ENCODE measurements at regions not wholly inside any gene's neighbourhood (a gene's known extent, or its start where the extent isn't known, plus 50 kb on each side); places are given as distances from the start of the nearest gene placed in this dataset.

DNA sequence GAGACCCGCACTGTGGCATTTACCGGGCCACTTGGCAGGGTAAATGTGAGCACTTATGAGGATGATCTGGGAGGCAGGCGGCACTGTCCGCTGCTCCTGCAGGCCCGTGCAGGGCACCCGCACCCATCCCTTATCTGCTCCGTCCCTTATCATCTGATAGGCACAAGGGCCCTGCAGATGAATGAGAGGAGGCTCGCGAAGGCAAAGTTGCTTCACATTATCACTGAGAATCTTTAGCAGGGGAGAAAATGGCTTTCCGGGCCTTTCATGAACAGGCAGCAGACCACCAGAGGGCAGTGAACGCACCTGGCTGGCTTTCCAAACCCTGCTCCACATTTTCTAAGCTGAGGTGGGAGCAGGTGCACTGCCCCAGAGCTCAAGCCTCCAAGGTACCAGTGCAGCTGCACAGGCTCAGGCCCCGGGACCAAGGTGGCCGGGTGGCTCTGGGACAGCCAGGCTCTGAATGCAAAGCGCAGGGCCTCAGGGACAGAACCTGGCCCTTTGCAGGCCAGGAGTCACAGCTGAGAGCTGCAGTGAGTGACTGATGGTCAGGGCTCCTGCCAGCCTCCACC lies 165.6 kb downstream of the SHANK2 start:
- 47% methylated on average over 14 of the region's 14 CpGs for WGBS
- Histone ChIP-seq H3K4me1 (ENCODE audit: control insufficient read depth in 4 of 4, insufficient read depth in 4 of 4, low read length in 3 of 4) (no peaks in the 10 kb centered on the region), H3K27ac (ENCODE audit: low read depth in 1 of 2, low read length in 2 of 2) (no peak overlapping the region), H3K9me3 (ENCODE audit: control insufficient read depth in 4 of 4, low read length in 3 of 4) (no peaks in the 10 kb centered on the region), H3K4me3 (ENCODE audit: low read depth in 1 of 3, low read length in 3 of 3) (no peak overlapping the region), H3K36me3 (ENCODE audit: control insufficient read depth in 4 of 4, insufficient read depth in 3 of 4, low read depth in 1 of 4, low read length in 3 of 4) (peaks cover 0 to 13% (median 10%) of the 10 kb centered on the region in 4 donors), H3K9ac (ENCODE audit: low read depth in 1 of 2, low read length in 2 of 2) (no peak overlapping the region), H3K27me3 (ENCODE audit: control insufficient read depth in 4 of 4, insufficient read depth in 4 of 4, low read length in 3 of 4) (no peaks in the 10 kb centered on the region)
- DNase-seq (ENCODE audit: low spot score), result peak; percentile 44
- TF ChIP-seq FOXA2 (IDR thresholded peaks at IDR 0.05) (no peak), RXRA (IDR thresholded peaks at IDR 0.05) (peak in 1 of 2 donors; percentile 15), FOXA1 (IDR thresholded peaks at IDR 0.05) (no peak), JUND (IDR thresholded peaks at IDR 0.05) (no peak), GABPA (IDR thresholded peaks at IDR 0.05 in 1 of 2, conservative IDR thresholded peaks at IDR 0.05 in 1 of 2) (no peak), HNF4A (conservative IDR thresholded peaks at IDR 0.05) (peak in 1 of 2 donors; percentile 16), RAD21 (IDR thresholded peaks at IDR 0.05) (peak; percentile 76 to 83), YY1 (IDR thresholded peaks at IDR 0.05) (no peak)
- TF ChIP-seq, protein P1, sequence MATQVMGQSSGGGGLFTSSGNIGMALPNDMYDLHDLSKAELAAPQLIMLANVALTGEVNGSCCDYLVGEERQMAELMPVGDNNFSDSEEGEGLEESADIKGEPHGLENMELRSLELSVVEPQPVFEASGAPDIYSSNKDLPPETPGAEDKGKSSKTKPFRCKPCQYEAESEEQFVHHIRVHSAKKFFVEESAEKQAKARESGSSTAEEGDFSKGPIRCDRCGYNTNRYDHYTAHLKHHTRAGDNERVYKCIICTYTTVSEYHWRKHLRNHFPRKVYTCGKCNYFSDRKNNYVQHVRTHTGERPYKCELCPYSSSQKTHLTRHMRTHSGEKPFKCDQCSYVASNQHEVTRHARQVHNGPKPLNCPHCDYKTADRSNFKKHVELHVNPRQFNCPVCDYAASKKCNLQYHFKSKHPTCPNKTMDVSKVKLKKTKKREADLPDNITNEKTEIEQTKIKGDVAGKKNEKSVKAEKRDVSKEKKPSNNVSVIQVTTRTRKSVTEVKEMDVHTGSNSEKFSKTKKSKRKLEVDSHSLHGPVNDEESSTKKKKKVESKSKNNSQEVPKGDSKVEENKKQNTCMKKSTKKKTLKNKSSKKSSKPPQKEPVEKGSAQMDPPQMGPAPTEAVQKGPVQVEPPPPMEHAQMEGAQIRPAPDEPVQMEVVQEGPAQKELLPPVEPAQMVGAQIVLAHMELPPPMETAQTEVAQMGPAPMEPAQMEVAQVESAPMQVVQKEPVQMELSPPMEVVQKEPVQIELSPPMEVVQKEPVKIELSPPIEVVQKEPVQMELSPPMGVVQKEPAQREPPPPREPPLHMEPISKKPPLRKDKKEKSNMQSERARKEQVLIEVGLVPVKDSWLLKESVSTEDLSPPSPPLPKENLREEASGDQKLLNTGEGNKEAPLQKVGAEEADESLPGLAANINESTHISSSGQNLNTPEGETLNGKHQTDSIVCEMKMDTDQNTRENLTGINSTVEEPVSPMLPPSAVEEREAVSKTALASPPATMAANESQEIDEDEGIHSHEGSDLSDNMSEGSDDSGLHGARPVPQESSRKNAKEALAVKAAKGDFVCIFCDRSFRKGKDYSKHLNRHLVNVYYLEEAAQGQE (IDR thresholded peaks at IDR 0.05), result no peak
- TF ChIP-seq, protein P2, sequence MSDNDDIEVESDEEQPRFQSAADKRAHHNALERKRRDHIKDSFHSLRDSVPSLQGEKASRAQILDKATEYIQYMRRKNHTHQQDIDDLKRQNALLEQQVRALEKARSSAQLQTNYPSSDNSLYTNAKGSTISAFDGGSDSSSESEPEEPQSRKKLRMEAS (IDR thresholded peaks at IDR 0.05), result no peak
- TF ChIP-seq, protein P3, sequence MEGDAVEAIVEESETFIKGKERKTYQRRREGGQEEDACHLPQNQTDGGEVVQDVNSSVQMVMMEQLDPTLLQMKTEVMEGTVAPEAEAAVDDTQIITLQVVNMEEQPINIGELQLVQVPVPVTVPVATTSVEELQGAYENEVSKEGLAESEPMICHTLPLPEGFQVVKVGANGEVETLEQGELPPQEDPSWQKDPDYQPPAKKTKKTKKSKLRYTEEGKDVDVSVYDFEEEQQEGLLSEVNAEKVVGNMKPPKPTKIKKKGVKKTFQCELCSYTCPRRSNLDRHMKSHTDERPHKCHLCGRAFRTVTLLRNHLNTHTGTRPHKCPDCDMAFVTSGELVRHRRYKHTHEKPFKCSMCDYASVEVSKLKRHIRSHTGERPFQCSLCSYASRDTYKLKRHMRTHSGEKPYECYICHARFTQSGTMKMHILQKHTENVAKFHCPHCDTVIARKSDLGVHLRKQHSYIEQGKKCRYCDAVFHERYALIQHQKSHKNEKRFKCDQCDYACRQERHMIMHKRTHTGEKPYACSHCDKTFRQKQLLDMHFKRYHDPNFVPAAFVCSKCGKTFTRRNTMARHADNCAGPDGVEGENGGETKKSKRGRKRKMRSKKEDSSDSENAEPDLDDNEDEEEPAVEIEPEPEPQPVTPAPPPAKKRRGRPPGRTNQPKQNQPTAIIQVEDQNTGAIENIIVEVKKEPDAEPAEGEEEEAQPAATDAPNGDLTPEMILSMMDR (IDR thresholded peaks at IDR 0.05; ENCODE audit: low read depth, low read length, missing input control), result peak; percentile 53

DNA sequence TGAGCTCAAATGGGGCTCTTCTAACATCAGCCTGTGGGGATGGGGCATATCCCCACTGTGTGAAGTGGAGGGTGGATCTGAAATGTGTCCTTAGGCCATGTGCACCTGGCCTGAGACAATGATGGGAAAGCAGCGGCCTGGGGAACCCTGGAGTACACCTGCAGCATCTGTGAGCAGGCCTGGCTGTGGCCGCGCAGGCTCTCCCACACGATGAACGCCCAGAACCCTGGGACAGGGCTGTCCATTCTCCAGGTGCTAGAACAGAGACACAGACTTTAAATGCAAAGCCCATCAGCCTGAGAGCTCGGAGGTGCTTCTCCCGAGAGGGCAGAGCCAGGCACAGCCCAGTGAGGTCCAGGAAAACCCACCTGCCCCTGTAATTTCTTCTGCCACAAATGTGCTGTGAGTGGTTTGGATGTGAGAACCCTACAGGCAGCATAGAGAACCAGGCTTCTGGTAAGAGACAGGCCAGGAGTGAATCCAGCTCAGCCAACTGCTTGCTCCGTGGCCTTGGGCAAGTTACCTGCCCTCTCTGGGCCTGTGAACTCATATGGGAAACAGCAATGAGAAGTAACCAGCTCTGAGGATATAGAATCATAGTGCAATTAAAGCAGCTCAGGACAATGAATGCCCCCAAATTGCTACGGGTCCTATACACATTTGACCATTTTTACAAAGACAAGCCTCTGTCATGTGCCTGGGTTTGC lies 167.9 kb downstream of the SHANK2 start:
- WGBS, result 94% methylated on average over 9 of the region's 9 CpGs
- H3K4me3 ChIP-seq (ENCODE audit: low read depth in 1 of 3, low read length in 3 of 3), result no peak overlapping the region
- DNase-seq (ENCODE audit: low spot score), result no peak
- no peak overlapping the region for H3K9ac ChIP-seq (ENCODE audit: low read depth in 1 of 2, low read length in 2 of 2)
- H3K36me3 ChIP-seq (ENCODE audit: control insufficient read depth in 4 of 4, insufficient read depth in 3 of 4, low read depth in 1 of 4, low read length in 3 of 4), result peaks cover 0 to 8% (median 1%) of the 10 kb centered on the region in 4 donors
- no peak overlapping the region for H3K27ac ChIP-seq (ENCODE audit: low read depth in 1 of 2, low read length in 2 of 2)
- no peaks in the 10 kb centered on the region for H3K4me1 ChIP-seq (ENCODE audit: control insufficient read depth in 4 of 4, insufficient read depth in 4 of 4, low read length in 3 of 4)
- TF ChIP-seq HNF4A (conservative IDR thresholded peaks at IDR 0.05) (no peak), FOXA1 (IDR thresholded peaks at IDR 0.05) (no peak), RXRA (IDR thresholded peaks at IDR 0.05) (no peak), RAD21 (IDR thresholded peaks at IDR 0.05) (no peak), EGR1 (IDR thresholded peaks at IDR 0.05; ENCODE audit: low read depth in 2 of 2) (no peak), GABPA (IDR thresholded peaks at IDR 0.05 in 1 of 2, conservative IDR thresholded peaks at IDR 0.05 in 1 of 2) (no peak), HNF4G (IDR thresholded peaks at IDR 0.05) (no peak), TAF1 (conservative IDR thresholded peaks at IDR 0.05) (no peak), YY1 (IDR thresholded peaks at IDR 0.05) (no peak), FOXA2 (IDR thresholded peaks at IDR 0.05) (no peak), SP1 (IDR thresholded peaks at IDR 0.05) (no peak), JUND (IDR thresholded peaks at IDR 0.05) (no peak), NR2F2 (IDR thresholded peaks at IDR 0.05) (no peak)
- TF ChIP-seq, protein P4, sequence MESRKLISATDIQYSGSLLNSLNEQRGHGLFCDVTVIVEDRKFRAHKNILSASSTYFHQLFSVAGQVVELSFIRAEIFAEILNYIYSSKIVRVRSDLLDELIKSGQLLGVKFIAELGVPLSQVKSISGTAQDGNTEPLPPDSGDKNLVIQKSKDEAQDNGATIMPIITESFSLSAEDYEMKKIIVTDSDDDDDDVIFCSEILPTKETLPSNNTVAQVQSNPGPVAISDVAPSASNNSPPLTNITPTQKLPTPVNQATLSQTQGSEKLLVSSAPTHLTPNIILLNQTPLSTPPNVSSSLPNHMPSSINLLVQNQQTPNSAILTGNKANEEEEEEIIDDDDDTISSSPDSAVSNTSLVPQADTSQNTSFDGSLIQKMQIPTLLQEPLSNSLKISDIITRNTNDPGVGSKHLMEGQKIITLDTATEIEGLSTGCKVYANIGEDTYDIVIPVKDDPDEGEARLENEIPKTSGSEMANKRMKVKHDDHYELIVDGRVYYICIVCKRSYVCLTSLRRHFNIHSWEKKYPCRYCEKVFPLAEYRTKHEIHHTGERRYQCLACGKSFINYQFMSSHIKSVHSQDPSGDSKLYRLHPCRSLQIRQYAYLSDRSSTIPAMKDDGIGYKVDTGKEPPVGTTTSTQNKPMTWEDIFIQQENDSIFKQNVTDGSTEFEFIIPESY (IDR thresholded peaks at IDR 0.05), result no peak
- TF ChIP-seq, protein P3 (IDR thresholded peaks at IDR 0.05; ENCODE audit: low read depth, low read length, missing input control), result no peak
- TF ChIP-seq, protein P5, sequence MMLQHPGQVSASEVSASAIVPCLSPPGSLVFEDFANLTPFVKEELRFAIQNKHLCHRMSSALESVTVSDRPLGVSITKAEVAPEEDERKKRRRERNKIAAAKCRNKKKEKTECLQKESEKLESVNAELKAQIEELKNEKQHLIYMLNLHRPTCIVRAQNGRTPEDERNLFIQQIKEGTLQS (IDR thresholded peaks at IDR 0.05), result no peak
- no peaks in the 10 kb centered on the region for H3K9me3 ChIP-seq (ENCODE audit: control insufficient read depth in 4 of 4, low read length in 3 of 4)
- no peaks in the 10 kb centered on the region for H3K27me3 ChIP-seq (ENCODE audit: control insufficient read depth in 4 of 4, insufficient read depth in 4 of 4, low read length in 3 of 4)

Data from liver (tissue), 8 donors.